Neural cell (in vitro differentiated cells): ENCODE measurements at regions not wholly inside any gene's neighbourhood (a gene's known extent, or its start where the extent isn't known, plus 50 kb on each side); places are given as distances from the start of the nearest gene placed in this dataset.

Experiments
- H2AFZ ChIP-seq: fragments of 200-600, 300-800 bp; sonication (generic), shearing (Covaris generic); 2 replicates; pipeline ENCODE4 v1.6.0; 2014; ENCODE audit warnings: low read depth, mild to moderate bottlenecking, antibody characterized with exemption, low read length, moderate library complexity
- H3F3A ChIP-seq: fragments of 200-600 bp; shearing (Covaris generic); 2 replicates; pipeline ENCODE4 v1.6.1; 2016; ENCODE audit warnings: mild to moderate bottlenecking, moderate library complexity, mixed read lengths, antibody characterized with exemption, low read length; ENCODE audit not compliant: insufficient read depth, poor library complexity, severe bottlenecking
- H3K27ac ChIP-seq: fragments of 200-600, 300-800 bp; sonication (generic), shearing (Covaris generic); 2 replicates; pipeline ENCODE4 v1.5.1; 2014; ENCODE audit warnings: mild to moderate bottlenecking, low read length, moderate library complexity
- H3K27me3 ChIP-seq: fragments of 300-800, 200-600 bp; sonication (generic), shearing (Covaris generic); 2 replicates; pipeline ENCODE4 v1.6.0; 2014; ENCODE audit warnings: mild to moderate bottlenecking, low read depth, low read length, moderate library complexity; ENCODE audit not compliant: insufficient read depth
- H3K36me3 ChIP-seq: fragments of 300-800, 200-600 bp; sonication (generic), shearing (Covaris generic); 2 replicates; pipeline ENCODE4 v1.5.1; 2014; ENCODE audit warnings: mild to moderate bottlenecking, antibody characterized with exemption, low read length, moderate library complexity; ENCODE audit not compliant: insufficient read depth
- H3K4me2 ChIP-seq: fragments of 300-800, 200-600 bp; sonication (generic), shearing (Covaris generic); 2 replicates; pipeline ENCODE4 v1.6.0; 2014; ENCODE audit warnings: mild to moderate bottlenecking, low read length
- H3K4me3 ChIP-seq: fragments of 300-800, 200-600 bp; sonication (generic), shearing (Covaris generic); 2 replicates; pipeline ENCODE4 v1.5.1; 2014; ENCODE audit warnings: mild to moderate bottlenecking, low read length, moderate library complexity
- H3K79me2 ChIP-seq: fragments of 200-600 bp; shearing (Covaris generic); replicated peaks from 2 replicates; pipeline ENCODE4 v1.6.0; 2014; ENCODE audit warnings: mild to moderate bottlenecking, low read length, moderate library complexity; ENCODE audit not compliant: insufficient read depth
- H3K9ac ChIP-seq: fragments of 300-800, 200-600 bp; sonication (generic), shearing (Covaris generic); 2 replicates; pipeline ENCODE4 v1.6.1; 2016; ENCODE audit warnings: mild to moderate bottlenecking, low read length, mixed read lengths
- H3K9me2 ChIP-seq: fragments of 200-600 bp; shearing (Covaris generic); 2 replicates; pipeline ENCODE4 v1.6.1; 2016; ENCODE audit warnings: mild to moderate bottlenecking, low read length, mixed read lengths; ENCODE audit not compliant: insufficient read depth
- H3K9me3 ChIP-seq: fragments of 200-600, 300-800 bp; sonication (generic), shearing (Covaris generic); 2 replicates; pipeline ENCODE4 v1.6.1; 2016; ENCODE audit warnings: mild to moderate bottlenecking, mixed run types, low read length, moderate library complexity, mixed read lengths
- H4K20me1 ChIP-seq: fragments of 200-600 bp; shearing (Covaris generic); 2 replicates; pipeline ENCODE4 v1.6.1; 2016; ENCODE audit warnings: mild to moderate bottlenecking, mixed run types; ENCODE audit not compliant: insufficient read depth
- CTCF ChIP-seq: fragments of 450-650 bp; IDR thresholded peaks from 2 replicates; pipeline ENCODE4 v1.5.1; 2014; ENCODE audit warnings: antibody characterized with exemption, mild to moderate bottlenecking, moderate library complexity; ENCODE audit not compliant: poor library complexity, severe bottlenecking
- EP300 ChIP-seq: fragments of 450-650 bp; conservative IDR thresholded peaks from 2 replicates; pipeline ENCODE4 v1.6.1; 2014; ENCODE audit warnings: antibody characterized with exemption, mild to moderate bottlenecking, moderate library complexity; ENCODE audit not compliant: poor library complexity, severe bottlenecking
- EZH2 ChIP-seq: fragments of 200-600, 300-800 bp; shearing (Covaris generic), sonication (generic); IDR thresholded peaks from 2 replicates; pipeline ENCODE4 v1.6.1; 2014; ENCODE audit warnings: antibody characterized with exemption, low read length, borderline replicate concordance, mild to moderate bottlenecking; ENCODE audit not compliant: insufficient read depth, poor library complexity, severe bottlenecking
- MXI1 ChIP-seq: fragments of 450-650 bp; conservative IDR thresholded peaks from 2 replicates; pipeline ENCODE4 v1.6.1; 2014; ENCODE audit warnings: antibody characterized with exemption, mild to moderate bottlenecking; ENCODE audit not compliant: poor library complexity, severe bottlenecking
- POLR2AphosphoS5 ChIP-seq: IDR thresholded peaks from 2 replicates; pipeline ENCODE4 v1.6.1; 2012
- RAD21 ChIP-seq: fragments of 450-650 bp; conservative IDR thresholded peaks from 2 replicates; pipeline ENCODE4 v1.6.1; 2014; ENCODE audit warnings: antibody characterized with exemption, mild to moderate bottlenecking, moderate library complexity
- REST ChIP-seq: IDR thresholded peaks from 2 replicates; pipeline ENCODE4 v1.6.1; 2012; ENCODE audit warnings: borderline replicate concordance
- SMC3 ChIP-seq: fragments of 450-650 bp; conservative IDR thresholded peaks from 2 replicates; pipeline ENCODE4 v1.6.1; 2014; ENCODE audit warnings: antibody characterized with exemption, mild to moderate bottlenecking, moderate library complexity; ENCODE audit not compliant: poor library complexity
- TAF1 ChIP-seq: IDR thresholded peaks from 2 replicates; pipeline ENCODE4 v1.6.1; 2012; ENCODE audit warnings: low read depth

GRCh38 chr10:56881218-56881617 is 520.2 kb upstream of the ZWINT start:
- no peaks in the 10 kb centered on the region for H3K79me2 ChIP-seq
- H3K9ac ChIP-seq: no peak overlapping the region
- H4K20me1 ChIP-seq: no peaks in the 10 kb centered on the region
- no peak overlapping the region for H3K4me3 ChIP-seq
- H3K9me3 ChIP-seq: no peaks in the 10 kb centered on the region
- no peak overlapping the region for H3K27ac ChIP-seq
- TF ChIP-seq EZH2: no peak
- no peak for TF ChIP-seq RAD21
- TF ChIP-seq SMC3: no peak
- no peak for TF ChIP-seq CTCF
- TF ChIP-seq TAF1: no peak
- no peak for TF ChIP-seq EP300
- no peak for TF ChIP-seq MXI1
- TF ChIP-seq REST: no peak
- no peak for TF ChIP-seq POLR2AphosphoS5
- no peak overlapping the region for H2AFZ ChIP-seq
- no peak overlapping the region for H3K4me2 ChIP-seq
- no peaks in the 10 kb centered on the region for H3F3A ChIP-seq
- H3K36me3 ChIP-seq: no peaks in the 10 kb centered on the region
- H3K9me2 ChIP-seq: no peaks in the 10 kb centered on the region
- H3K27me3 ChIP-seq: no peaks in the 10 kb centered on the region

GRCh38 chr10:56880606-56881005 is 519.5 kb upstream of the ZWINT start:
- Histone ChIP-seq H3K79me2 (no peaks in the 10 kb centered on the region), H3K27me3 (no peaks in the 10 kb centered on the region), H3K9ac (no peak overlapping the region), H2AFZ (no peak overlapping the region), H3K27ac (no peak overlapping the region), H3F3A (no peaks in the 10 kb centered on the region), H3K36me3 (no peaks in the 10 kb centered on the region), H3K4me2 (no peak overlapping the region), H4K20me1 (no peaks in the 10 kb centered on the region), H3K9me3 (no peaks in the 10 kb centered on the region), H3K4me3 (no peak overlapping the region), H3K9me2 (no peaks in the 10 kb centered on the region)
- no peak for TF ChIP-seq MXI1
- no peak for TF ChIP-seq CTCF
- no peak for TF ChIP-seq EZH2
- no peak for TF ChIP-seq EP300
- TF ChIP-seq POLR2AphosphoS5: no peak
- TF ChIP-seq REST: no peak
- no peak for TF ChIP-seq TAF1
- TF ChIP-seq SMC3: no peak
- no peak for TF ChIP-seq RAD21
